Panc1 (cell line): ENCODE measurements at regions not wholly inside any gene's neighbourhood (a gene's known extent, or its start where the extent isn't known, plus 50 kb on each side); places are given as distances from the start of the nearest gene placed in this dataset.

Source experiments
- ATAC-seq: fragments of 200-7000 bp; cut with Tn5 transposase; 2 replicates; pipeline ENCODE4 v1.9.1; 2020; ENCODE audit warnings: mild to moderate bottlenecking, moderate library complexity
- BruUV-seq: library from RNA; stranded (reverse); fragments of 400-500 nt; replicated peaks from 2 replicates; lab custom pipeline; 2021; lab: Mats Ljungman, UMichigan
- CTCF ChIA-PET: fragments of 300-600 bp; sonication (Branson Sonifier 250); formaldehyde crosslinking; loops from one replicate; lab custom pipeline; 2022; ENCODE audit warnings: antibody characterized with exemption; lab: Charles Lee
- POLR2A ChIA-PET: fragments of 300-600 bp; sonication (Branson Sonifier 250); formaldehyde crosslinking; loops from one replicate; lab custom pipeline; 2022; ENCODE audit warnings: antibody characterized with exemption; lab: Charles Lee
- DNase-seq: peaks from one replicate; pipeline ENCODE4 v3.0.0-alpha.2; 2010; ENCODE audit warnings: low read depth, low spot score
- H3K27ac ChIP-seq: 2 replicates; pipeline ENCODE4 v1.5.1; 2011; ENCODE audit warnings: mild to moderate bottlenecking, low read length, inconsistent platforms
- H3K27me3 ChIP-seq: fragments of 200-500 bp; sonication (Bioruptor generic); 2 replicates; pipeline ENCODE4 v1.6.0; 2014; ENCODE audit warnings: low read length, inconsistent platforms; ENCODE audit not compliant: control insufficient read depth, insufficient read depth
- H3K36me3 ChIP-seq: fragments of 200-500 bp; sonication (Bioruptor generic); 2 replicates; pipeline ENCODE4 v1.5.1; 2014; ENCODE audit warnings: inconsistent platforms, mild to moderate bottlenecking, low read length, moderate library complexity; ENCODE audit not compliant: control insufficient read depth, insufficient read depth
- H3K4me1 ChIP-seq: 2 replicates; pipeline ENCODE4 v1.5.1; 2011; ENCODE audit warnings: inconsistent platforms, mild to moderate bottlenecking, low read length, moderate library complexity; ENCODE audit not compliant: control insufficient read depth, insufficient read depth
- H3K4me3 ChIP-seq, 2 experiments: 2 replicates each; pipeline ENCODE4 v1.5.1; 2011 to 2012; ENCODE audit warnings: low read depth in 2 of 2, low read length in 2 of 2, mild to moderate bottlenecking in 2 of 2, inconsistent platforms in 1 of 2, moderate library complexity in 1 of 2
- H3K9me3 ChIP-seq: fragments of 200-500 bp; sonication (Bioruptor generic); 2 replicates; pipeline ENCODE4 v1.5.1; 2014; ENCODE audit warnings: low read depth, mild to moderate bottlenecking, inconsistent platforms, low read length, moderate library complexity; ENCODE audit not compliant: control insufficient read depth, insufficient read depth
- CTCF ChIP-seq: fragments of 450-650 bp; IDR thresholded peaks from 2 replicates; pipeline ENCODE4 v1.5.1; 2017; ENCODE audit warnings: mild to moderate bottlenecking
- POLR2AphosphoS5 ChIP-seq: IDR thresholded peaks from 2 replicates; pipeline ENCODE4 v1.6.1; 2012; ENCODE audit warnings: mild to moderate bottlenecking, low read depth, low read length, moderate library complexity
- REST ChIP-seq, 2 experiments: IDR thresholded peaks; 2 replicates each; pipeline ENCODE4 v1.6.1; 2011 to 2012; ENCODE audit warnings: low read depth in 2 of 2, control low read depth in 1 of 2, low read length in 1 of 2, mild to moderate bottlenecking in 1 of 2, moderate library complexity in 1 of 2; ENCODE audit not compliant: insufficient read depth in 1 of 2
- SIN3A ChIP-seq: IDR thresholded peaks from 2 replicates; pipeline ENCODE4 v1.6.1; 2012; ENCODE audit warnings: low read depth, mild to moderate bottlenecking, low read length, moderate library complexity, borderline replicate concordance; ENCODE audit not compliant: insufficient read depth
- TCF7L2 ChIP-seq: IDR thresholded peaks from 2 replicates; pipeline ENCODE4 v1.6.1; 2011; ENCODE audit warnings: mild to moderate bottlenecking, low read depth, low read length, inconsistent platforms
- in situ Hi-C: cut with HindIII; loops from 2 replicates; pipeline ENCODE4 v1.10.0; 2016; ENCODE audit warnings: low sequenced_read_pairs, low pct_unique_long_range_greater_than_20kb
- intact Hi-C: fragments of 100-400 bp; cut with micrococcal nuclease; formaldehyde crosslinking; loops from one replicate; pipeline ENCODE4 v1.10.0; 2022; ENCODE audit not compliant: unreplicated experiment

GRCh38 chr16:50876263-50876662 is 134.4 kb downstream of the CYLD start:
- intact Hi-C loops = no loop called here
- H3K27me3 ChIP-seq = no peaks in the 10 kb centered on the region
- no TSS peak for BruUV-seq
- H3K9me3 ChIP-seq = no peaks in the 10 kb centered on the region
- no peak overlapping the region for H3K27ac ChIP-seq
- H3K36me3 ChIP-seq = no peaks in the 10 kb centered on the region
- DNase-seq (no peak), ATAC-seq (no peak)
- no peaks in the 10 kb centered on the region for H3K4me1 ChIP-seq
- POLR2A ChIA-PET = no interaction called here
- no peak for TF ChIP-seq CTCF
- TF ChIP-seq POLR2AphosphoS5 = no peak
- no peak for TF ChIP-seq SIN3A
- TF ChIP-seq REST (IDR thresholded peaks at IDR 0.05; ENCODE audit: insufficient read depth in 1 of 2, low read depth in 2 of 2, low read length in 1 of 2) = no peak
- no peak for TF ChIP-seq TCF7L2
- CTCF ChIA-PET = no interaction called here
- no peak overlapping the region for H3K4me3 ChIP-seq
- in situ Hi-C loops = no loop called here

GRCh38 chr16:50868577-50868976 is 126.7 kb downstream of the CYLD start:
- no peak for ATAC-seq
- no peak for DNase-seq
- no peaks in the 10 kb centered on the region for H3K27me3 ChIP-seq
- H3K36me3 ChIP-seq = no peaks in the 10 kb centered on the region
- no peak overlapping the region for H3K4me3 ChIP-seq
- intact Hi-C loops = no loop called here
- ChIA-PET CTCF (no interaction called here), POLR2A (no interaction called here)
- TF ChIP-seq REST (IDR thresholded peaks at IDR 0.05; ENCODE audit: insufficient read depth in 1 of 2, low read depth in 2 of 2, low read length in 1 of 2) = no peak
- TF ChIP-seq TCF7L2 = no peak
- TF ChIP-seq CTCF = no peak
- TF ChIP-seq SIN3A = no peak
- no peak for TF ChIP-seq POLR2AphosphoS5
- H3K27ac ChIP-seq = no peak overlapping the region
- BruUV-seq = no TSS peak
- no peaks in the 10 kb centered on the region for H3K9me3 ChIP-seq
- H3K4me1 ChIP-seq = no peaks in the 10 kb centered on the region
- in situ Hi-C loops = no loop called here
